Activated CD4-positive, alpha-beta T cell treated with anti-CD3 and anti-CD28 coated beads for 4 hours (primary cell): ENCODE measurements at regions not wholly inside any gene's neighbourhood (a gene's known extent, or its start where the extent isn't known, plus 50 kb on each side); places are given as distances from the start of the nearest gene placed in this dataset.

Source experiments
- DNase-seq, 2 donors: peaks; one replicate each; pipeline ENCODE4 v3.0.0-alpha.2; 2020

- DNase-seq, result no peak
Measured at GRCh38 chr13:63206461-63206860, 1790.8 kb upstream of the PCDH20 start.

DNA sequence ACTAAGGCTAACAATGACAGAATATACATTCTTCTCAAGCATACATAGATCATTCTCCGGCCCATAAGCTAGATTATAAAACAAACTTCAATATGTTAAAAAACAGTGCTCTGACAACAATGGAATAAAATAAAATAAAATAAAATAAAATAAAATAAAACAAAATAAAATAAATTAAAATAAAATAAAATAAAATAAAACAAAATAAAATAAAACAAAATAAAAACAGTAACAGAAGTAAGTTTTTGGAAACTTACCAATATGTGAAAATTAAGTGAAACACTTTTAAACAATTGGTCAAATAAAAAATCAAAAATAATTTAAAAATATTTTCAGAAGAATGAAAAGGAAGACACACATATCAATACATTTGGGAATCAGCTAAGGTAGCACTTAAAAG is 1785.8 kb upstream of the PCDH20 start:
- DNase-seq, result no peak

- no peak for DNase-seq
Measured at GRCh38 chr13:63199508-63199907, 1783.9 kb upstream of the PCDH20 start.

GRCh38 chr13:63198071-63198470 is 1782.4 kb upstream of the PCDH20 start:
- DNase-seq, result no peak

- DNase-seq, result no peak
Measured at GRCh38 chr13:63195726-63196125, 1780.1 kb upstream of the PCDH20 start.

GRCh38 chr13:63190742-63191141 is 1775.1 kb upstream of the PCDH20 start:
- no peak for DNase-seq

DNA sequence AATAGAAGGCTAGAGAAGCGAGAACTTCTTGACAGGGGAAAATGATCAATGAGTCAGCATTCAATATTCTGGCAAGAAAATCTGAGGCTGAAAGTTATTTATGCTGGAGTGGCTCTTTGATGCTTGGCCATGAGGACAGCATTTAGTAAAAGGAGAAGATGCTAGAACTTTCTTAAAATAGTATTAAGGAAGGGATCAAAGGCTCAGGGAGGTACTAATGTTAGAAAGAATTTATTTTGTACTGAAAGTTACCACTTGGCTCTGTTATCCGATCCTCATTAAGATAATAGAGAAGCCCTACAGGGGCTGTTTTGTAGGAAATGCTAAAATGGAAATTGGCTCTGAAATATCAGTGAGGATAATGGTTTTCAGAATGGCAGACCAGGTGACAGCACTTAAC is 1774.6 kb upstream of the PCDH20 start:
- no peak for DNase-seq

- no peak for DNase-seq
Measured at GRCh38 chr13:63189712-63190111, 1774.1 kb upstream of the PCDH20 start.

- no peak for DNase-seq
Measured at GRCh38 chr13:63184693-63185092, 1769.0 kb upstream of the PCDH20 start.

DNA sequence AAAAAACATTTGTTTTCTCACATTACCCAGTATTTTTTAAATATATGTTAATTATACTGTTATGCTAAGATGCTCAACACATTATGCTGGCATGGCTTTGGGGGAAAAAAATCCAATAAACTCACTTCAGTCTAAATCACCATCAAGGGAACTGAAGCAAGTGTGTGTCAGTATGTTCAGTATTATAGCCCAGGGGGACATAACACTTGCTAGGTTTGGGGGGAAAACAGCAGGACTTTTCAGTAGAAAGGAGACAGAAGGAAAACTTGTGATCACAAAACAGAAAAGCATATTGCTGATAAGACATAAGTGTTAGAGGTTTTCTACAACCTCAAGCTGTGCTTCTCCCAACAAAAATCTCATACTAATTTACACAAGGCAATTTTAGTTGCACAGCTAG is 1759.9 kb upstream of the PCDH20 start:
- no peak for DNase-seq

DNA sequence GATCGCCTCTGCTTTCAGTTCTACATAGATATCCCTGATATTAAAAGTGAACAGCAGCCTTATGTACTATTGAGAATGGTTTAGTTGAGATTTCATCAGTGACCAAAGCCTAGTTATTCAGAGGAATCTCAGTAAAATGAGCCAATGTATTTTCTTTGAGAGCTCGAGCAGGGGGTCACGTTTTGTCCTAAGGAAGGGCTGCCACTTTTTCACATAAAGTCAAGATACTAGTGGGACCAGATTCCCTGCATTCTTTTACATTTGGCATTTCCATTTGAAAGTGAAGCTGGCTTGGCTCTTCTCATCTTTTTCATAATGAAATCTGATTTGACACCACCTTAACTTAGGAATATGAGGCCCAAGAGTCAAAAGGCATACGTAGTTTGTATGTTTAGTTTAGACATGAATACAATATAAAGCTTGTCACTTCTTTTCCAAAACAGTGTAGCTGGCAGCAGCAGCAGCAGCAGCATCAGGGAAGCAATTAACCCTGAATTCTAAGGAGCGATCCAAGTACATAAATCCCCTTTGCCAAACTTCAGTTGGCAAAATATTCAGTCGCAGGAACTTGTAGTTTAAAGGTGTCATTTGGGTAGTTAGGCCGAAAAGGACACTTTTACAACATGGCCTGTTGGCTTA is 1752.2 kb upstream of the PCDH20 start:
- no peak for DNase-seq

DNA sequence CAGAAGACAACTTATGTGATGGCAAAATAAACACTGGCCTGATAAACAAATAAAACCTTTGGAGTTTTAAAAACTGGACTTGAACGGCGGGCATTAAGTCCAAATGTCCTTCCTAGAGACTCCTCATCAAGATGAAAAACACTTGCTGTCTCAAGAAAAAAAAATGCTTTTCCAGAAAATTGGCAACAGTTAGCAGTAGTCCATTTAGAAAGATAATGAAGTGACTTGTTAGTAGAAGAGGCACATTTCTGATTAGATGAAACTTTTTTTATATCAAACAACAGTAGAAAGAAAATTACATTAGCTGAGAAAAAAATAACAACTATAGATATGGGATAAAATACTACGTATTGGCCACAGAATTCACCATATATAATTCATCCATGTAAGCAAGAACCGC is 1750.7 kb upstream of the PCDH20 start:
- no peak for DNase-seq

DNA sequence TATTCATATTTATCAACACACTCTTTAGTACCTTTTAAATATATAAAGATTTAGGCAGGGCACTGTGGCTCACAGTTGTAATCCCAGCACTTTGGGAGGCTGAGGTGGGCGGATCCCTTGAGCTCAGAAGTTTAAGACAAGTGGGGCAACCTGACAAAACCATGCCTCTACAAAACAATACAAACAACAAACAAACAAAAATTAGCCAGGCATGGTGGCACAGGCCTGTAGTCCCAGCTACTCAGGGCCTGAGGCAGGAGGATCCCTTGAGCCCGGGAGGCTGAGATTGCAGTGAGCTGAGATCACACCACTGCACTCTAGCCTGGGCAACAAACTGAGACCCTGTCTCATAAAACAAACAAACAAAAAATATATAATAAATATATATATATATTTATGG is 1748.3 kb upstream of the PCDH20 start:
- no peak for DNase-seq

GRCh38 chr13:63161219-63161618 is 1745.6 kb upstream of the PCDH20 start:
- no peak for DNase-seq

- DNase-seq, result no peak
Measured at GRCh38 chr13:63156816-63157215, 1741.2 kb upstream of the PCDH20 start.

GRCh38 chr13:63149375-63149774 is 1733.7 kb upstream of the PCDH20 start:
- DNase-seq, result no peak

GRCh38 chr13:63139277-63139676 is 1723.6 kb upstream of the PCDH20 start:
- DNase-seq, result no peak

GRCh38 chr13:63129995-63130394 is 1714.3 kb upstream of the PCDH20 start:
- DNase-seq, result no peak

- DNase-seq, result no peak
Measured at GRCh38 chr13:63128716-63129115, 1713.1 kb upstream of the PCDH20 start.

DNA sequence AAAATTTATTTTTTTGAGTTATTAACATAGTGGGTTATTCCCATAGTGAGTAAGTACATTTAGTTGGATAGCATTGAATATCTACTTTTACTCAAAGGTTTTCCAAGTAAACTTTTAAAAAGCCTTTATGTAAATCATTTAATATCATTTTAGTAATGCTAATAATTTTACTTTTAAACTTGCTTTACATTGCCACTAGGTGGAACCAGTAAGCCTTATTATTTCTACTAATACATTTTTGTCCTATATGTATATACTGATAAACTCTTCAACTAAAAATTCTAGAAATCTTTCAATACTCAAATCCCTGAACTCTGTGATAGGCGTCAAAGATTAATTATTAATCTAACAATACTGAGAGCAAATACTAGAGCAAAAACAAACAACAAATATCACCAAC is 1709.2 kb upstream of the PCDH20 start:
- no peak for DNase-seq

GRCh38 chr13:63120883-63121282 is 1705.2 kb upstream of the PCDH20 start:
- DNase-seq, result no peak

GRCh38 chr13:63117710-63118109 is 1702.1 kb upstream of the PCDH20 start:
- DNase-seq, result no peak

GRCh38 chr13:63112799-63113395 is 1697.2 kb upstream of the PCDH20 start:
- DNase-seq, result no peak

- DNase-seq, result no peak
Measured at GRCh38 chr13:63110466-63110865, 1694.8 kb upstream of the PCDH20 start.
